Gastrocnemius medialis (tissue), 4 donors: ENCODE measurements at regions not wholly inside any gene's neighbourhood (a gene's known extent, or its start where the extent isn't known, plus 50 kb on each side); places are given as distances from the start of the nearest gene placed in this dataset.

ENCODE experiments used
- ATAC-seq, 2 donors: fragments of 150-250 bp; one replicate each; pipeline ENCODE4 v1.9.1; 2016
- DNase-seq, 2 donors: peaks; one replicate each; pipeline ENCODE4 v3.0.0-alpha.2; 2019
- H3K27ac ChIP-seq, 4 donors: fragments of 200-600 bp; sonication (generic); 1 replicate in 1 of 4; 2 replicates in 3 of 4; pipeline ENCODE4 v1.5.1; 2016 to 2018; ENCODE audit warnings: mild to moderate bottlenecking in 2 of 4, moderate library complexity in 1 of 4
- H3K27me3 ChIP-seq, 3 donors: fragments of 200-600 bp; sonication (generic) in 2 of 3; 1 replicate in 1 of 3; 2 replicates in 2 of 3; pipeline versions ENCODE4 v1.5.1 to v1.6.0; 2016 to 2019; ENCODE audit warnings: mild to moderate bottlenecking in 1 of 3, moderate library complexity in 1 of 3
- H3K36me3 ChIP-seq, 2 donors: fragments of 200-600 bp; sonication (generic) in 1 of 2; one replicate each; pipeline ENCODE4 v1.5.1; 2017 to 2018
- H3K4me1 ChIP-seq, 2 donors: fragments of 200-600 bp; sonication (generic) in 1 of 2; one replicate each; pipeline ENCODE4 v1.5.1; 2016 to 2017; ENCODE audit warnings: mild to moderate bottlenecking in 2 of 2
- H3K4me3 ChIP-seq, 4 donors: fragments of 200-600 bp; sonication (generic) in 3 of 4; 1 replicate in 1 of 4; 2 replicates in 3 of 4; pipeline ENCODE4 v1.5.1; 2016 to 2019; ENCODE audit warnings: mild to moderate bottlenecking in 2 of 4
- H3K9me3 ChIP-seq, 3 donors: fragments of 200-600 bp; sonication (generic) in 2 of 3; 1 replicate in 1 of 3; 2 replicates in 2 of 3; pipeline ENCODE4 v1.5.1; 2016 to 2019
- POLR2A ChIP-seq, 2 donors: fragments of 450-650 bp; IDR thresholded peaks; one replicate each; pipeline ENCODE4 v1.6.1; 2017; ENCODE audit warnings: antibody characterized with exemption in 2 of 2, mild to moderate bottlenecking in 2 of 2, moderate library complexity in 2 of 2
- in situ Hi-C, 4 donors: fragments of 200-750 bp; cut with MboI; loops; one replicate each; pipeline versions ENCODE4 v1.15.0 to v1.8.0; 2017; ENCODE audit warnings: low sequenced_read_pairs in 4 of 4
- intact Hi-C: fragments of 100-400 bp; cut with DNase I; formaldehyde crosslinking; loops from one replicate; pipeline ENCODE4 v1.15.1; 2023; ENCODE audit warnings: low total_unique reads
- TF ChIP-seq, protein P1 (sequence below), 5 experiments: fragments of 450-650 bp in 3 of 5; fragments of 200-600 bp in 2 of 5; sonication (generic) in 2 of 5; IDR thresholded peaks in 4 of 5; conservative IDR thresholded peaks in 1 of 5; 1 replicate in 4 of 5; 2 replicates in 1 of 5; pipeline ENCODE4 v1.5.1; 2016 to 2019; ENCODE audit warnings: antibody characterized with exemption in 5 of 5, mild to moderate bottlenecking in 3 of 5, moderate library complexity in 3 of 5

DNA sequence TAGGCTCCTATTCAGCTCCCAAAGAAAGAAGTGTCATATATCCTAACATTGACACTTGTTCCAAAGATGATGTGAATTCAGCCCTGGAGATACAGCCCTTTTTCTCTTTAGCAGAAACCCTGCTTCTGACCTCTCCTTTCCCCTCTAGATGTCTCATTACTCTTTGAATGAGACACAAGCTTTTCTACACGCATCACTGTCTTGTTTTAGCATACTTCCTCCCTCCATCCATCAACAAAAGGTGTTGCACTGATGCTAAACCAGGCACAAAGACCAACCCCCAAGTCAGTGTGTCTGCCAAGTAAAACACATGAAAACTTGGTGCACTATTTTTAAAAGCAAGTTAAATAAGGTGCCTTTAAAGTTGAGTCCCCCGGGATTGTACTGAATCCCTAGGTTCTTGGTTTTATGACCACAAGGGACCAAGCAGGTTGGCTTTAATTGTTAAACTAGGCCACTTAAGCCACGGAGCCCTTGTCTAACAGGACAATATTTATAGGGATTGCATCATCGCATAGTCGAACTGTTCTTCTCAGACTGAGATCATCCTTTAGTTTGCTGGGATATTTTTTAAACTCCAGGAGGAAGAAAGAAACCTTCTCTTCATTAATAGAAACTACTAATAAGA lies 101.0 kb upstream of the GUCA2B start:
- H3K27ac ChIP-seq = no peak overlapping the region
- no peaks in the 10 kb centered on the region for H3K27me3 ChIP-seq
- no peaks in the 10 kb centered on the region for H3K4me1 ChIP-seq
- no peak for TF ChIP-seq POLR2A (IDR thresholded peaks at IDR 0.05)
- TF ChIP-seq, protein P1, sequence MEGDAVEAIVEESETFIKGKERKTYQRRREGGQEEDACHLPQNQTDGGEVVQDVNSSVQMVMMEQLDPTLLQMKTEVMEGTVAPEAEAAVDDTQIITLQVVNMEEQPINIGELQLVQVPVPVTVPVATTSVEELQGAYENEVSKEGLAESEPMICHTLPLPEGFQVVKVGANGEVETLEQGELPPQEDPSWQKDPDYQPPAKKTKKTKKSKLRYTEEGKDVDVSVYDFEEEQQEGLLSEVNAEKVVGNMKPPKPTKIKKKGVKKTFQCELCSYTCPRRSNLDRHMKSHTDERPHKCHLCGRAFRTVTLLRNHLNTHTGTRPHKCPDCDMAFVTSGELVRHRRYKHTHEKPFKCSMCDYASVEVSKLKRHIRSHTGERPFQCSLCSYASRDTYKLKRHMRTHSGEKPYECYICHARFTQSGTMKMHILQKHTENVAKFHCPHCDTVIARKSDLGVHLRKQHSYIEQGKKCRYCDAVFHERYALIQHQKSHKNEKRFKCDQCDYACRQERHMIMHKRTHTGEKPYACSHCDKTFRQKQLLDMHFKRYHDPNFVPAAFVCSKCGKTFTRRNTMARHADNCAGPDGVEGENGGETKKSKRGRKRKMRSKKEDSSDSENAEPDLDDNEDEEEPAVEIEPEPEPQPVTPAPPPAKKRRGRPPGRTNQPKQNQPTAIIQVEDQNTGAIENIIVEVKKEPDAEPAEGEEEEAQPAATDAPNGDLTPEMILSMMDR (IDR thresholded peaks at IDR 0.05 in 4 of 5, conservative IDR thresholded peaks at IDR 0.05 in 1 of 5) = no peak
- H3K36me3 ChIP-seq = no peaks in the 10 kb centered on the region
- no peaks in the 10 kb centered on the region for H3K9me3 ChIP-seq
- intact Hi-C loops (no loop called here), in situ Hi-C loops (no loop called here)
- ATAC-seq (no peak), DNase-seq (no peak)
- H3K4me3 ChIP-seq = no peak overlapping the region

DNA sequence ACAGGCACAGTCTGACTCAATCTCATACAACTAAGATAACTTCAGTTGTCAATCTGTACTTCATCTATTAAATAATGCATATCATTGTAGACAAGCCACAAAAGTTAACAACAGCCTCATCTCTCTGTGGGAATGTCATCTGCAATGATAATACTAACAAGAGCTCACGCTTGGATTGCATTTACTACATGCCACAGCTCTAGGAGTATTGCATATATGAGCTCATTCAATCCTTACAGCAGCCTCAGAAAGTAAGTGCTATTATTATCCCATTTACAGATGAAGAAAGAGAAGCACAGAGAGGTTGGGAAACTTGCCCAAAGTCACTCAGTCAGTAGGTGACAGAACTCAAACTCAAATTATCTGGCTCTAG lies 105.7 kb upstream of the GUCA2B start:
- ATAC-seq (no peak), DNase-seq (no peak)
- Histone ChIP-seq H3K36me3 (no peaks in the 10 kb centered on the region), H3K4me1 (no peaks in the 10 kb centered on the region), H3K4me3 (no peak overlapping the region), H3K27ac (no peak overlapping the region), H3K27me3 (no peaks in the 10 kb centered on the region), H3K9me3 (no peaks in the 10 kb centered on the region)
- intact Hi-C loops = no loop called here
- in situ Hi-C loops = no loop called here
- TF ChIP-seq POLR2A (IDR thresholded peaks at IDR 0.05) = no peak
- TF ChIP-seq, protein P1 (IDR thresholded peaks at IDR 0.05 in 4 of 5, conservative IDR thresholded peaks at IDR 0.05 in 1 of 5) = no peak

DNA sequence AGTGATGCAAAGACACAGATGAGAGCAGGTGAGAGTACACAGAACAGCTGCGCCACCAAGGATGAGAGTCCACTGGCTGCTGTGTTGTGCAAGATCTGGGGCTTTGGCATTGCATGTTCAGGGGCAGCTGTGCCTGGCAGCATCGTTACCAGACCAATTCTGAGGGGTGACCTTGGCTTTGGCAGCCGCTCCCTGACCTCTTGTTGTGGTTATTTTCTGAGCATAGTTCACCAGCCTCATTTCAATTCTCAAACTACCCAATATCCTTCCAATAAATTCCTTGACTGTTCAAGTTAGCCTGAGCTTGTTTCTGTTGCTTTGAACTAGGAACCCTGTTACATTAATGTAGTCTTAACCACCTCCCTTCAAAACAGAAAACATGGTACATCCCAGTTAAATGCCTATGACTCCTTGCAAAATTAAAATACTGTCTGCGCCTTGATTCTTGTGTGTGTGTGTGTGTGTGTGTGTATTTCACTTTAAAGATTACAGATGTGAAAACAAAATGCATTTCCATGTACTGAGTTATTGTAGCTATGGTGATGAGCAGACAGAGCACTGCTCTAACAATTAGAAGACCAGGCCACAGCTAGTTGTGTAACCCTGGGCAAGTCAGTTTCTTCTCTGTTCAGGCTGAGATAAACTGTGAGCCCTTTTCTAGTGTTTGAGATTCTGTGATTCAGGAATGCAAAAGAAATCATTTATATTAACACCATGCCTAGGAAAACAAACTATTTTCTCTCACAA lies 106.3 kb upstream of the GUCA2B start:
- intact Hi-C loops (no loop called here), in situ Hi-C loops (no loop called here)
- TF ChIP-seq, protein P1 (IDR thresholded peaks at IDR 0.05 in 4 of 5, conservative IDR thresholded peaks at IDR 0.05 in 1 of 5) = no peak
- no peak for TF ChIP-seq POLR2A (IDR thresholded peaks at IDR 0.05)
- Histone ChIP-seq H3K27ac (no peak overlapping the region), H3K27me3 (no peaks in the 10 kb centered on the region), H3K9me3 (no peaks in the 10 kb centered on the region), H3K4me1 (no peaks in the 10 kb centered on the region), H3K36me3 (no peaks in the 10 kb centered on the region), H3K4me3 (no peak overlapping the region)
- ATAC-seq = peak; percentile 56 to 95
- peak in 1 of 2 donors; percentile 67 for DNase-seq

DNA sequence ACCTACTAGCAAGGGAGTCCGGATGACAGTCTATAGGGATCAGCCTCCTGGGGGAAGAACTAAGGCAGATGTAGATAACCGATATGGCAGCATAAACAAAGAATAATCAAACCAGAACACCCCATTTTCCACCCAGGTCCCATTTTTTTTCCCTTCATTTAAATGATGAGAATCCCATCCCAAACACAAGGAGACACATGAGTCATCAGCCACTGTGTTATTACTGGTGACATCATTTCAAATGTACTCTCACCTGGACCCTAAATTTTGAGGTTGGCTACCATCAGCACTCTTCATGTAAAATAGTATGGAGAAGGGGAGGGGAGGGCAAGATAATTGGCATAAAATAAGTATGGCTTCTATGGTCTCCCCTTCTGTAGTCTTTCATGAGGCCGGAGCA lies 108.9 kb upstream of the GUCA2B start:
- Histone ChIP-seq H3K9me3 (no peaks in the 10 kb centered on the region), H3K27ac (no peak overlapping the region), H3K4me1 (no peaks in the 10 kb centered on the region), H3K4me3 (no peak overlapping the region), H3K36me3 (no peaks in the 10 kb centered on the region), H3K27me3 (no peaks in the 10 kb centered on the region)
- TF ChIP-seq, protein P1 (IDR thresholded peaks at IDR 0.05 in 4 of 5, conservative IDR thresholded peaks at IDR 0.05 in 1 of 5) = no peak
- TF ChIP-seq POLR2A (IDR thresholded peaks at IDR 0.05) = no peak
- in situ Hi-C loops (no loop called here), intact Hi-C loops (no loop called here)
- ATAC-seq = no peak
- DNase-seq = no peak
